Inflammatory macrophage treated with lipopolysaccharide for 1 hour (primary cell): ENCODE measurements at regions not wholly inside any gene's neighbourhood (a gene's known extent, or its start where the extent isn't known, plus 50 kb on each side); places are given as distances from the start of the nearest gene placed in this dataset.
"Not testable (repeated sequence)": the region's sequence is repeated elsewhere in the genome, so short reads cannot be mapped to it uniquely, and the experiment has no call there.

Experiments used
- DNase-seq, 2 donors: peaks; one replicate each; pipeline ENCODE4 v3.0.0-alpha.2; 2020 to 2022

DNA sequence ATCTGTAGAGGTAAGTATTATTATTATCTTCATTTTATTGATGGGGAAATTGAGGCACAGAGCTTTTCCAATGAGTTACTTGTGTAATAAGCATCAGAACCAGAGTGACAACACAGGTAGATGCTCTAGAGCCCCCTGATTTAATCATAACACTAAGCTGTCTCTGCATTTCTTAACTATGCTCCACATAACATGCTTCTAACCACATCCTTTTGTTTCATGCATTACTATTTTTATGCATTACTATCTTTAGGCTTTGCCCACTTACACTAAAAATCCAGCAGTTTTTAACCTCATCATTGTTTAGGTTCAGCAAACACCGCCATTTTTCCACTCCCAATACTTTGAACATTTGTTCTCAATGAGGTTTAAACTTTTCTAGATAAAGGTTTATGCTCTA is 1900.8 kb upstream of the PCDH10 start:
- DNase-seq, result no peak

DNA sequence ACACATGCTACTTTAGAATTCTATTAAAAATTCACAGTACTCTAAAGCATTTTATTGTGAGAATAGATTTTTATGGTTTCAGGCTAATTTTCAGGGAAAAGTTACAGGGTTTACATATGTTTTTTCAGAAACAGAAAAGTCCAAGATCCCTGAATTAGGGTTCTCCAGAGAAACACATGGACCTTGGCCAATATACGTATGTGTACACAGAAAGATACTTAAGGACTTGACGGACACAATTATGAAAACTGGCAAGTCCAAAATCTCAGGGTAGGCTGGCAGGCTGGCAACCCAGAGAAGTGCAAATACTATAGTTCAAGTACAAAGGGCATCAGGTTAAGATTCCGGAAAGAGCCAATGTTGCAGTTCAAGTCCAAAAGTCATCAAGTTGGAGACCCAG is 1897.8 kb upstream of the PCDH10 start:
- DNase-seq, result no peak

DNA sequence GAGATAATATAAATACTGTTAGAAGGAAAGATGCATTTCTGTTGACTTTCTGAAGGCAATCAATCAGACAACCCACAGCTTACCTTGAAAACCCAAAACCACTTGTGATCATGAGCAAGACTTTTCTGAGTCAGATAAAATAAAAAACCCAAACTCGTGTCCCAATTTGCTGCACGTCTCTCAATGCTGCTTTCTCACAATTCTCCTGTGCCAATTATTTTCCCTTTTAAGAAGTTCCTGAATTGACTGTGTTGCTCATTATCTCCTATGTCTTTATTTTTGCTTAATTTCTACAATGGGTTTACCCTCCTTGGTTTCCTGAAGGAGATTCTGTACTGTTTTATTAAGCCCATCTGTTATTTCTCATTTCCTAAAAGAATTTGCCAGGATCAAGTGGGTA is 1891.9 kb upstream of the PCDH10 start:
- DNase-seq, result no peak

DNA sequence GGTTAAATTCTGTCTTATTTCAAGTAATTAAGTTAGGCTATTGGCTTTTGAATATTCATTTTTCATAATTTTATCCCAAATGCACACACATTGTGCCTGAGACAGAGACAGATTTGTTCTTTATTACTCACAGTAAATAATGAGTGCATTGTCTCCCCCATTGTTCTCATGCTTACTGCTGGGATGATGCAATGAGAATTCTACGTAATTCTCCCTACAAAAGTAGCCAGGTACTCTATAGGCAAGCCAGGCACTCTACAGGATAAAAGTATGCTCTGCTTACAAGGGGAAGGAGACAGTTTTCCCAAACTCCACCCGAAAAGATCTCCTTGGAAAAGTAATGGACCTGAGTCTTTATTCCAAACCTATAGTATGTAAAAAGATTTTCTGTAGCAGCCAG is 1890.7 kb upstream of the PCDH10 start:
- DNase-seq, result no peak

DNA sequence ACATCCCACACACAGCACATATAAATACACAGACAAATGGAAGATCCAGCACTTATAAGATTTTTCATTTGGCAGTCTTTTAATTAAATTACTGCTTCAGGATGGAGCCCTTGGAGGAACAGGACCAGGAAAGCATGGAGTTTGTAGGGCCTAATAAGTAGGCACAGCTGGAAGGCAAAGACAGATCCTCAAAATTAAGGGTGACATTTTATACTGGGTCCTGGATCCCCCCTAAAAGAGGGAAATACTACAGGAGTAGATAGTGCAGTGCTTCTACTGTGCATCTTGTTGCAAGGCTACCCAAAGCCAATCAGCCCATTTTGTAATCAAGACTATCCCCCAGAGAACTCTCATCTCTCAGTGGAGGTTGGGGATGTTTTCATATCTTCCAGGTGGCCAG is 1860.7 kb upstream of the PCDH10 start:
- no peak for DNase-seq

DNA sequence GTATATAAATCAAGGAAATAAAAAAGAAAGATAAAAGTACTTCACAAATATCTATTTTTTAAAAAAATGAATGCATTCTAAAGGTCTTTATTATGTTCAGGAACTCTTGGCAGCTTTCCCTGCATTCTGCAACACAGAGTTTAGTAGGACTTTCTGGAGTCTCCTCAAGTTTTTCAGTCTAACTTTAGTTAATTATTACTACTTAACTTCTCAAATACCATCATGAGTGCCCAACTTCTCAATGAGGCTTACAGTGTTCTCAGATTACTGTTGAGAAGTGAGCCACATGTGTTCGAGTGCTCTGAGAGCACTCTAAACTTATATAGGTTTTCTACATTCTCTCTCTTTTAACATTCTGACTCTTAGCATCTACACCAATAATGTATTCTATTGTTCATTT is 1852.9 kb upstream of the PCDH10 start:
- no peak for DNase-seq

DNA sequence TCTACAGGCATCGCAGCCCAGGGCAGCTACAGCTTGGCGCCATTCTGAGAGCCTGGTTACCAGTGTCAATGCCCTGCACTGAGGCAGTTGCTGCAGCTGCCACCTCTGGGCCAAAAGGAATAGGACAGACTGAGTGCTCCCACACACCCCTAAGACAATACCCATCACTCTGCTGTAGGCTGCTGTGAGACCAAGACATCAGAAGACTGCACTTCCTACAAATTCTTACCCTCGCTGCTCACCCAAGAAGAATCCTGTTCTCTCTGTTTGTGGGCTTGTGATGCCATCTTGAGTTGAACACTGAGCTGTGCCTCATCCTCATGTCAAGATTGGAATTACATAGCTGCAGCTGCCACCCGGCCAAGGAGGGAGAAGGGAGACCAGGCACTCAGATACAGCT is 1847.0 kb upstream of the PCDH10 start:
- DNase-seq, result no peak

DNA sequence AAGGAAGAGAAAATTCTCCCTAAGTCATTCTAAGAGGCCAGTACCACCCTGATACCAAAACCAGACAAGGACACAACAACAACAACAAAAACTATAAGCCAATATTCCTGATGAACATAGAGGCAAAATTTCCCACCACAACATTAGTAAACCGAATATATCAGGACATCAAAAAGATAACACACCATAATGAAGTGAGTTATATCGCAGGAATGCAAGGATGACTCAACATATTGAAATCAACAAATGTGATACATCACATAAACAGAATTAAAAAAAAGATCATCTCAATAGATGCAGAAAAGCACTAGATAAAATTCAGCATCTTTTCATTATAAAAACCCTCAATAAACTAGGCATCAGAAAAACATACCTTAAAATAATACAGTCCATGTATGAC is 1844.4 kb upstream of the PCDH10 start:
- no peak for DNase-seq

DNA sequence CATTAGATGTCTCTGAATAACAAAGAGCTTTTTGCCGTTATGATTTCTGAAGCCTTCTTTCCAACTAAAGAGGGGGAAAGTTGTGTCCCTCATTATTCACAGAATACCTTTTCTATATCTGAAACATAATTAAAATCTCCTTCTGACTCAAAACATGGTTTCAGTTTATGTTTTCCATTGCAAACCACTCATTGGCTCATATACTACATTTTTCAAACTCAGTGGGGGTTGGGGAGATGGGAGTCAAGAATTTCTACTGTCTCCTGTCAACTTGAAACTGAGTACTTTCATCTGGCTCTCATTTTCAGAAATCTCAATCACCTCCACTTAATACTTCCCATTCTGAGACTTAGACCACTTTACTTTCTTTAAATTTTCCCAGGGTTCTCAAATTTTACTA is 1839.5 kb upstream of the PCDH10 start:
- no peak for DNase-seq

DNA sequence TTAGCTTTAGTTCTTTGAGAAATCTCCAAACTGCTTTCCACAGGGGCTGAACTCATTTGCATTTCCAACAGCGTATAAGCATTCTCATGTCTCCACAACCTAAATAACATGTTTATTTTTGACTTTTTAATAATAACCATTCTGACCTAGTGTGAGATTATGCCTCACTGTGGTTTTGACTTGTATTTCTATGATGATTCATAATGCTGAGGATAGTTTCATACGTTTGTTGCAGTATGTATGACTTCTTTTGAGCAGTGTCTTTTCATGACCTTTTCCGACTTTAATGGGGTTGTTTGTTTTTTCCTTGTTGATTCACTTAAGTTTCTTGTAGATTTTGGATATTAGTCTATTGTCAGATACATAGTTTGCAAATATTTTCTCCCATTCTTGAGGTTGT is 1833.0 kb upstream of the PCDH10 start:
- no peak for DNase-seq

DNA sequence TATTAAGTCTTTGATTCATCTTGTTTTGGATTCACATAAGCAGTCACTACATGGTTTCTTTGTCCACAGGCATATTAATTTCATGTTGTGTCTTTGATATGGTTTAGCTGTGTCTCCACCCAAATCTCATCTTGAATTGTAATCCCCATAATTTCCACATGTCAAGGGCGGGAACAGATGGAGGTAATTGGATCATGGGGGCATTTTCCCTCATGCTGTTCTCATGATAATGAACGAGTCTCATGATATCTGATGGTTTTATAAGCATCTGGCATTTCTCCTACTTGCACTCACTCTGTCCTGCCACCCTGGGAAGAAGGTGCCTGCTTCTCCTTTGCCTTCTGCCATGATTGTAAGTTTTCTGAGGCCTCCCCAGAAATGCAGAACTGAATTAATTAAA is 1811.2 kb upstream of the PCDH10 start:
- no peak for DNase-seq

DNA sequence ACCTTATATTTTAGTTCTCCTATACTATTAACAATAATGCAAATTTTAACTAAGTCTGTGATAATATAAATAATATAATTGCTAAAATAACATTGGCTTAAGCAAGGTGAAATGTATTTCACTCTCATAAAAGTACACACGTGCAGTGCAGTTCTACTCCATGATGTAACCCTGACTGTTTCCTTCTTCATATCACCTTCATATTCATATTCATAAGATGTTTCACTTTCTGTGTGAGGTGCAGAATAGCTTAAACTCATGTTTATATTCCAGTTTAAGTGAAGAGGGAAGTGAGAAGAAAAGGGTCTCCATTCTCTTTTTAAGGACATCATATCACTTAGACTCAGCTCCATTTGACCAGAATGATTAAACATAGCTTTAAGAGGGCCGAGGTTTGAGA is 1810.0 kb upstream of the PCDH10 start:
- DNase-seq, result no peak

DNA sequence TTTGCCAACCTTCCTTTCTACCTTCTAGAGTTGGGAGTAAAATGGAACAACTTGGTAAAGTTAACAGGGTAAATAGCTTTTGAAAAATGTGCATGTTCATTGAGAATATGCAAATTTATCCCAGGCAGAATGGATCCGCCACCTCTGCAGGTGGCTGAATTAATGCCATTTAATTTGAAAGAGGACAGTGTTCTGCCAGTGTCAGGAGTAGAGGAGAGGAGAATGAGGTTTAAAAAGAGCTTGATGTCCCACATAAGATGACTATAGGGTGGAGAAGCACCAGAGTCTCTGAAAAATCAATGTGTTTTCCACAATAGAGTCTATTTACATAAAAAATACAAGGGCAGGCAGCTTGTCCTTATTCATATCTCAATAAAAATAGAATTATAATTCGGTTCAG is 1804.3 kb upstream of the PCDH10 start:
- DNase-seq, result no peak

DNA sequence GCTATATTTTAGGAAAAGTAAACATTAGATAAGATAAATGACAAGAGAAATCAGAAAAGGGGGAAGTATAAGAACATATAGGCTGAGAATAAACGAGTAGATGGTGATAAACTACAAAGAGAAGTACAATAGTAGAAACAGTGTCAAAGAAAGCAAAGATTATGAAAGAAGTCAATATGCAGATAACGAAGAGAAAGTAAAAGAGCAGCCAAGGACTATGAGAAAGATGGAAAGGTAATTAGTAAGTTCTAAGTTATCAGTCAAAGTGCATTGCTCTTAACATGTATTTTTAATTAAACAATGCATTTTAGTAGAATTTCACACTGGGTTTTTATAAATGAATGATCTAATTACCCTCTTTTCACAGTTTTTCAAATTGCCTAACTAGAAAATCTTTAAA is 1801.3 kb upstream of the PCDH10 start:
- DNase-seq, result no peak

DNA sequence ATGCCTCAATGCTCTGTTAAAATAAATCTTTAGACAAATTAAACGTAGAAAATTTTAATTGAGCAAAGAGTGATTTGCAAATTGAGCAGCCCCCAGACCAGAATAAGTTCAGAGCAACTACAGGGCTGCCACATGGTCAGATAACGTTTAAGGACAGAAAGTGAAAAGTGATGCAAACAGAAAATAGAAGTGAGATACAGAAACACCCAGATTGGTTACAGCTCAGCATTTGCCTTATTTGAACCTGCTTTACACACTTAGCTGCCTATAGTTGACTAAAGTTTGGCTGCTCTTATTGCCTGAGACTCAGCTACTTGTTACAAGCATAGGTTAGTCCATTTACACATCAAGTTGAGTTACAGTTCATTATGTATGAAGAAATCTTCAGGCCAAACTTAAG is 1800.8 kb upstream of the PCDH10 start:
- no peak for DNase-seq

DNA sequence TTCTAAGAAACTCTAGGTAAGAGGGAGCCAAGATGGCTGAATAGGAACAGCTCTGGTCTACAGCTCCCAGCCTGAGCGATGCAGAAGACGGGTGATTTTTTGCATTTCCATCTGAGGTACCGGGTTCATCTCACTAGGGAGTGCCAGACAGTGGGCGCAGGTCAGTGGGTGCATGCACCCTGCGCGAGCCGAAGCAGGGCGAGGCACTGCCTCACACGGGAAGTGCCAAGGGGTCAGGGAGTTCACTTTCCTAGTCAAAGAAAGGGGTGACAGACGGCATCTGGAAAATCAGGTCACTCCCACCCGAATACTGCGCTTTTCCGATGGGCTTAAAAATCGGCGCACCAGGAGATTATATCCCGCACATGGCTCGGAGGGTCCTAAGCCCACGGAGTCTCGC is 1796.7 kb upstream of the PCDH10 start:
- not testable (repeated sequence) for DNase-seq

DNA sequence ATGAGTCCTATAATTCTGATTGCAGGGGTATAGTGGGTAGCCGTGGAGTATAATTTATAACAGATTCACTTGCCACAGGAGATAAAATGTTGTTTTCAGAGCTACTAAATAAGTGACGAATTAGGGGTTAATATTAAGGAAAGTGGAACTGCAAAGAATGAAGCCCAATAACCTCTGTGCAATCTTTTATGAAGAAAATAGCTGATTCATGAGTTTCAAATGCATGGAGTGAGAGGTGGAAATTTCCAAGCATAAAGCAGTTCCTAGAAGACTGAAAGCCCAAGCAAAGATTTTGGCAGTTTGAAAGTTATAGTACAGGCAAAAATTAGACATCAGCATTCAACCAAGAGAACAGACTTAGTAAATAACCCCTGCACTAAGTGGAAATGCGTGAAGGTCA is 1782.4 kb upstream of the PCDH10 start:
- no peak for DNase-seq

DNA sequence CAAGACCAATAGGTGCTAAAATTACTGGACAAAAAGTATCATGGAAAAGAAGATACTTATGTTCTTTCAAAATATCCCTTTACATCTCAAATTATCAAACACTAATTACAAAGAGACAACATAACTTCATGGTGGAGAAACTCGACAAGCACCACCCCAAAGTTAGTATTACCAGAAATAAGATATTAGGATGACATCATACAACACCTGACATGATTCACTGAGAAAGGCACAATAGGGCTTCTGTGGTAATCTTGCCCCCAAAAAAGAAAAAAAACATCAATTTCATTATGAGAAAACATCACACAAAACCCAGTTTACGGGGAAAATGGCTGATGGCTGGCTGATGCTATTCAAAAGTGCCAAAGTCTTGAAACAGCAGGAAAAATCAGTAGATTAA is 1781.7 kb upstream of the PCDH10 start:
- DNase-seq, result no peak

DNA sequence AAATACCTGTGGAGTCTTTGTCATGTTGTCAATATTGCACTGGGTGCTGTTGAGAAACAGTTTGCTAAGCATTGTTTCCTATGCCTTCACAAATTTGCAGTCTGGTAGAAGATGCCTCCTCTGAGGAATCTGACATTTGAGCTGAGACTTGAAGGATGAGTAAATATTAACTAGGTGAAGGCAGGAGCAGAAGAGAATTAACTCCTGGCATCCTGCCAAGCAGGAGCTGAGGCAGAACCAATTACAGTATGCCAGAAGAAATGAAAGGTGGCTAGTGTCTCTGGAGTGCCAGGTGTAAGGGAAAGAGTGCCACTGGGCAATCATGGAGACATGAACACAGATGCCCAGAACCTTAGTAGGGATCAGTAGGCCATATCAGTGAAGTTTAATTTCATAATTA is 1778.2 kb upstream of the PCDH10 start:
- no peak for DNase-seq

DNA sequence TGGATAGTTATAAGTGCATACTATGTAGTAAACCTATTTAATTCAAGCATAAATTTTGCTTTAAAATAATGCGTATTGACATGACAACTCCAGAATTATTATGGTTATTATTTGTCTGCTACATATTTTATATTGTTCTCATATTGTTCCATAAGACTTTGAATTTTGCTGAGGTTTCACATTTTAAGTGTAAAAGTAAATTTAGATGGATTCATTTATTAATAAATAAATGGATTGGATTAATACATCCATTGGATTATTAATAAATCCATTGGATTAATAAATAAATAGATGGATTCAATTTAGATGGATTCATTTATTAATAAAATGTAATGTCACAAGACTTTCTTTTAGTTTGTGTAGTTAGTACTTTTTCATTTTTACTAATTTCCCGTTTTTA is 1768.0 kb upstream of the PCDH10 start:
- no peak for DNase-seq

DNA sequence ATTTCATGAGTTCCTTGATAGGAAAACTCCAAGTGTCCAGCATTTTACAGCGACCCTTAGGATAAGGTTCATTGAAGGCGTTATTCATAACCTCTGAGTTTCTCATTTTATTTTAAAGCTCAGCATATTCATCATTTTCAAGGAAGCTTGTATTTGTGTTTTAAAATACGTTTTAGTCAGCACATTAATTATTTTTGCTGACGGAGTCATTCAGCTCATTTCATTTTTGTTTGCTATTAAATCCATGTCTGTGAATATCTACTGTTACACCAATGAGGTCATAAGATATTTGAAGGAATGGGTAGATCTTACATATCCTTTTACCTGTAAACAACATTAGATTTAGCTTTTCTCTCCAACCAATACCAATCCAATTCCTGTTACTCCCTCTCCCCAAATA is 1766.3 kb upstream of the PCDH10 start:
- DNase-seq, result no peak

DNA sequence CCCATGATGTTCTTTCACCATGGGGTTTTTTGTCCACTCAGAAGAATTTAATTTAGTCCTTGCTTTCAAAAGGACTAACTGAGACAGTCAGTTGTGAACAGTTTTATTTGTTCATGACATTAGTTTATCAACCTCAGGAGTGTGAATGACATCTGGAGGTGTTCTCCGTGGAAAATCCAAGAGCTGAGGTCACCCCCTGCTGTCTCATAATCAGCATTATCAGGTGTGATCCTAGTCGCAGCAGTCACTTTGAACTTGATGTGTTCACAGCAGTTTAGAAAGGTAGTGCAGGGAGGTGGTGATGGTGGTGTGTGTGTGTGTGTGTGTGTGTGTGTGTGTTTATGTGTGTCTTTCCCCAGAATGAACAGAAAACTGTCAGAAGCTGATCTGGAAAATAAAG is 1760.8 kb upstream of the PCDH10 start:
- no peak for DNase-seq

DNA sequence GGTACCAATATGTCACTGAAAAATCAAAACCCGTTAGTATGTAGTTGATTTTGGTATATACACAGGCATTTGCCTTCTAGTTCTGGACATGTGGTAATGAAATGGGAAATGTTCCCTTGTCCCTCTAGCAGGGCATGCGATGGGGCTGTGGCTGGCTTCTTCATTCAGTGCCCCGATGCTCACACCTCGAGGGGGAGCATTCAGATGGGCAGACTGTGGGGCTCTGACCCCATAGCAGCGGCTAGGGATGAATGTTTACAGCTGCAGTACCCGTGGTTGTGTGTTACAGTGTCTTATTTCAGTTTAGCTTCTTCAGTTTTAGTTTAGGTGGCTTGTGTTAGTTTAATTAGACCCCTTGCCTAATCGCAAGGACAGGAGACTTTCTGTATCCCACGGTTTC is 1741.0 kb upstream of the PCDH10 start:
- no peak for DNase-seq

DNA sequence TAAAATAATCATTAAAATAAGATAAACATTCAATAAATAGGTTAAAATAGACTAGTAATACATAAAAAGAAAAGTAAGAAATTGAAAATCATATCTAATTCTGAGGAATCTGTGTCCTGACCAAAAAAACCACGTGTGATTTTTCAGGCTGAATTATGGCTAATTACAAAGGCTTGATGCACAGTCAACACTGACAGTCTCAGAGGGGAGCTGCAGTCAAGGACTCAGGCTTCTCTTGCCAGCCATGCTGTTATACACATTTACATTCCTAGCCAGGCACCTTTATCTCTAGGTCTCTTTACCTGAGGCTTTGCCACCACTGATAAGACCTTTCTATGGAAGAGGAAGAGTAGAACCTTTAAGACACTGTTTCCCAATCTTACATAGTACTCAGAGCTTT is 1737.7 kb upstream of the PCDH10 start:
- DNase-seq, result no peak

DNA sequence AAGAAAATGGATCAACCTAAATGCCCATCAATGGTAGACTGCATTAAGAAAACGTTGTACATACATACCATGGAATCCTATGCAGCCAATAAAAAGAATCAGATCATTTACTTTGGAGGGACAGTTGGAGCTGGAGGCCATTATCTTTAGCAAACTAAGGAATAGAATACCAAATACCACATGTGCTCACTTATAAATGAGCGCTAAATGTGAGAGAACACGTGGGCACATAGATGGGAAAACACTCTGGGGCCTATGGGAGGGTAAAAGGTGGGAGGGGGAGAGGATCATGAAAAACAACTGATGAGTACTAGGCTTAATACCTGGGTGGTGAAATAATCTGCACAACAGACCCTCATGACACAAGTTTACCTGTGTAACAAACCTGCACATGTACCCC is 1729.9 kb upstream of the PCDH10 start:
- no peak for DNase-seq

DNA sequence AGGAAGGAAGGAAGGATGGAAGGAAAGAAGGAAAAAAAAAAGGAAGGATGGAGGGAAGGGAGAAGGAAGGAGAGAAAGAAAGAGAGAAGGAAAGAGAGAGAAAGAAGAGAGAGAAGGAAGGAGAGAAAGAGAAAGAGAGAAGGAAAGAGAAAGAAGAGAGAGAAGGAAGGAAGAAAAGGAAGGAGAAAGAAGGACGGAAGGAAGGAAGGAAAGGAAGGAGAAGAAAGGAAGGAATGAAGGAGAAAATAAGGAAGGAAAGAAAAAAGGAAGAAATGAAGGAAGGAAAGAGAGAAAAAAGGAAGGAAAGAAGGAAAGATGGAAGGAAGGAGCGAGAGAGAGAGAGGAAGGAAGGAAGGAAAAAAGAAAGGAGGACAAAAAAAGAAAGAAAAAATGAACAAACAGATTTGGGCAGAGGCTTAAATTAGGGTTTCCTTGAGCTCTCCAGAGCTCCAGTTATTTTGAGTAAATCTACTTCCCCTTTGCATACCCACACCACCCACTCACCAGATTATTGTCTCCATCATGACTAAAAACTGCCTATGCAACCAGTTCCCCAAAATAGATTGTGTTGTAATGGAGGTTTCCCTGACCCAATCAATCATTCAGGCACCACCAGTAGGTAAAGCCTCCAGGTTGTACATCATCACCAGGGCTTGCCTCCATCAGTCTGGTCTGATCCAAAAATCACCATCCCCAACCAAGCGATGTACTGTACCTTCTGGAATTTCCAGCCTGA is 1722.9 kb upstream of the PCDH10 start:
- DNase-seq, result peak; percentile 9 to 27
